ENCODE measurements at regions not wholly inside any gene's neighbourhood (a gene's known extent, or its start where the extent isn't known, plus 50 kb on each side); places are given as distances from the start of the nearest gene placed in this dataset.

DNA sequence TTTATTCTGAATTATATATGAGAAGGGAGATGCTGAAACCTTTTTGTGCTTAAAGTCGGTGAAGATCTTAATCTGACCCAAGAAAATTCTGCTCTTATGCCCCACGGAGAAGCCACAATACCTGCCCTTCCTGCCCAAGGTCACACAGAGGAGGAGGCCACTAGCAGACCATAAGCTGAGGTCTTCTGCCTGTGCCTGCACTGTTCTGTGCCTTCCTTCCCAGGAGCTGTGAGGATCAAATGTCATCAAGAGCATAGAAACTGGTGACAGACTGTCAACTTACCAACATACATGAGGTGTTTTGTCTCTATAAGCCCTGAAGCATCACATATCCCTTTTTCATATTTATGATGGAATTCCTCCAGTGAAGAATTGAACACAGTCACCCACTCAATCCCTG is 233.3 kb downstream of the C1D start (continued):
- TF ChIP-seq, protein P1, sequence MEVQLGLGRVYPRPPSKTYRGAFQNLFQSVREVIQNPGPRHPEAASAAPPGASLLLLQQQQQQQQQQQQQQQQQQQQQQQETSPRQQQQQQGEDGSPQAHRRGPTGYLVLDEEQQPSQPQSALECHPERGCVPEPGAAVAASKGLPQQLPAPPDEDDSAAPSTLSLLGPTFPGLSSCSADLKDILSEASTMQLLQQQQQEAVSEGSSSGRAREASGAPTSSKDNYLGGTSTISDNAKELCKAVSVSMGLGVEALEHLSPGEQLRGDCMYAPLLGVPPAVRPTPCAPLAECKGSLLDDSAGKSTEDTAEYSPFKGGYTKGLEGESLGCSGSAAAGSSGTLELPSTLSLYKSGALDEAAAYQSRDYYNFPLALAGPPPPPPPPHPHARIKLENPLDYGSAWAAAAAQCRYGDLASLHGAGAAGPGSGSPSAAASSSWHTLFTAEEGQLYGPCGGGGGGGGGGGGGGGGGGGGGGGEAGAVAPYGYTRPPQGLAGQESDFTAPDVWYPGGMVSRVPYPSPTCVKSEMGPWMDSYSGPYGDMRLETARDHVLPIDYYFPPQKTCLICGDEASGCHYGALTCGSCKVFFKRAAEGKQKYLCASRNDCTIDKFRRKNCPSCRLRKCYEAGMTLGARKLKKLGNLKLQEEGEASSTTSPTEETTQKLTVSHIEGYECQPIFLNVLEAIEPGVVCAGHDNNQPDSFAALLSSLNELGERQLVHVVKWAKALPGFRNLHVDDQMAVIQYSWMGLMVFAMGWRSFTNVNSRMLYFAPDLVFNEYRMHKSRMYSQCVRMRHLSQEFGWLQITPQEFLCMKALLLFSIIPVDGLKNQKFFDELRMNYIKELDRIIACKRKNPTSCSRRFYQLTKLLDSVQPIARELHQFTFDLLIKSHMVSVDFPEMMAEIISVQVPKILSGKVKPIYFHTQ (CRISPR knock-in tag; IDR thresholded peaks at IDR 0.05) = no peak

DNA sequence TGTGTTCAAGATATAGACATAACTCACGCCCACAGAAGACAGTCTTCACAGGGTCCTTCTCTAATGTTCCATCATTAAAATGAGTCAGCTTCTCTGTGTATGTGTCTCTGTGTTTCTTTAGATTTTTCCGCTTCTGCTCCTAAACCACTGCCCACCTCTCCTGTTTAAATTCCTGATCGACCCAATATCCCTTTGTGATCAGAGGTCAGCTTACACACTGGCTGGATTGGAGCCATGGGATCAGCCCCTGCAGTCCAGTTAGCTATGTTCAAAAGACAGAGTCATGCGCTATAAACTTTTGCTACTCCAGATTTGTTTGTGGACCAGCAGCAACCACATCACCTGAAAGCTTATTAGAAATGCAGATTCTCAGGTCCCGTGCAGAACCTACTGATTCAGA is 229.2 kb downstream of the C1D start:
- no peaks in the 10 kb centered on the region for H3K4me1 Mint-ChIP-seq
- CTCF ChIA-PET = interaction anchor here (1.1 to 1.3 kb wide), 2 partner anchors 12 to 139 kb away, joined by 3 to 4 read pairs; no protein-coding TSS in a partner anchor
- TF ChIP-seq, protein P2, sequence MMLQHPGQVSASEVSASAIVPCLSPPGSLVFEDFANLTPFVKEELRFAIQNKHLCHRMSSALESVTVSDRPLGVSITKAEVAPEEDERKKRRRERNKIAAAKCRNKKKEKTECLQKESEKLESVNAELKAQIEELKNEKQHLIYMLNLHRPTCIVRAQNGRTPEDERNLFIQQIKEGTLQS (CRISPR knock-in tag; conservative IDR thresholded peaks at IDR 0.05) = no peak
- TF ChIP-seq ZNF416 (CRISPR knock-in tag; IDR thresholded peaks at IDR 0.05) (no peak), SOX15 (CRISPR knock-in tag; IDR thresholded peaks at IDR 0.05) (no peak), MYBL2 (CRISPR knock-in tag; IDR thresholded peaks at IDR 0.05) (no peak), ZNF219 (CRISPR knock-in tag; IDR thresholded peaks at IDR 0.05; ENCODE audit: borderline replicate concordance) (no peak), PRRX2 (CRISPR knock-in tag; IDR thresholded peaks at IDR 0.05) (no peak), NR1H2 (CRISPR knock-in tag; IDR thresholded peaks at IDR 0.05) (no peak), ATF1 (CRISPR knock-in tag; IDR thresholded peaks at IDR 0.05) (no peak), CREM (CRISPR knock-in tag; IDR thresholded peaks at IDR 0.05) (no peak), MXD4 (CRISPR knock-in tag; IDR thresholded peaks at IDR 0.05; ENCODE audit: borderline replicate concordance) (no peak), ZNF396 (CRISPR knock-in tag; IDR thresholded peaks at IDR 0.05; ENCODE audit: borderline replicate concordance) (no peak), ELF4 (CRISPR knock-in tag; IDR thresholded peaks at IDR 0.05; ENCODE audit: low read depth) (no peak), JUN (CRISPR knock-in tag; IDR thresholded peaks at IDR 0.05) (no peak), RELA (CRISPR knock-in tag; IDR thresholded peaks at IDR 0.05; ENCODE audit: borderline replicate concordance) (no peak), TP53 (CRISPR knock-in tag; IDR thresholded peaks at IDR 0.05) (no peak)
- TF ChIP-seq, protein P3, sequence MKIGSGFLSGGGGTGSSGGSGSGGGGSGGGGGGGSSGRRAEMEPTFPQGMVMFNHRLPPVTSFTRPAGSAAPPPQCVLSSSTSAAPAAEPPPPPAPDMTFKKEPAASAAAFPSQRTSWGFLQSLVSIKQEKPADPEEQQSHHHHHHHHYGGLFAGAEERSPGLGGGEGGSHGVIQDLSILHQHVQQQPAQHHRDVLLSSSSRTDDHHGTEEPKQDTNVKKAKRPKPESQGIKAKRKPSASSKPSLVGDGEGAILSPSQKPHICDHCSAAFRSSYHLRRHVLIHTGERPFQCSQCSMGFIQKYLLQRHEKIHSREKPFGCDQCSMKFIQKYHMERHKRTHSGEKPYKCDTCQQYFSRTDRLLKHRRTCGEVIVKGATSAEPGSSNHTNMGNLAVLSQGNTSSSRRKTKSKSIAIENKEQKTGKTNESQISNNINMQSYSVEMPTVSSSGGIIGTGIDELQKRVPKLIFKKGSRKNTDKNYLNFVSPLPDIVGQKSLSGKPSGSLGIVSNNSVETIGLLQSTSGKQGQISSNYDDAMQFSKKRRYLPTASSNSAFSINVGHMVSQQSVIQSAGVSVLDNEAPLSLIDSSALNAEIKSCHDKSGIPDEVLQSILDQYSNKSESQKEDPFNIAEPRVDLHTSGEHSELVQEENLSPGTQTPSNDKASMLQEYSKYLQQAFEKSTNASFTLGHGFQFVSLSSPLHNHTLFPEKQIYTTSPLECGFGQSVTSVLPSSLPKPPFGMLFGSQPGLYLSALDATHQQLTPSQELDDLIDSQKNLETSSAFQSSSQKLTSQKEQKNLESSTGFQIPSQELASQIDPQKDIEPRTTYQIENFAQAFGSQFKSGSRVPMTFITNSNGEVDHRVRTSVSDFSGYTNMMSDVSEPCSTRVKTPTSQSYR (CRISPR knock-in tag; IDR thresholded peaks at IDR 0.05) = no peak
- TF ChIP-seq, protein P4, sequence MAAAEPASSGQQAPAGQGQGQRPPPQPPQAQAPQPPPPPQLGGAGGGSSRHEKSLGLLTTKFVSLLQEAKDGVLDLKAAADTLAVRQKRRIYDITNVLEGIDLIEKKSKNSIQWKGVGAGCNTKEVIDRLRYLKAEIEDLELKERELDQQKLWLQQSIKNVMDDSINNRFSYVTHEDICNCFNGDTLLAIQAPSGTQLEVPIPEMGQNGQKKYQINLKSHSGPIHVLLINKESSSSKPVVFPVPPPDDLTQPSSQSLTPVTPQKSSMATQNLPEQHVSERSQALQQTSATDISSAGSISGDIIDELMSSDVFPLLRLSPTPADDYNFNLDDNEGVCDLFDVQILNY (CRISPR knock-in tag; IDR thresholded peaks at IDR 0.05) = no peak
- ATAC-seq (no peak), DNase-seq (ENCODE audit: low spot score) (no peak)
- H3K36me3 Mint-ChIP-seq = no peaks in the 10 kb centered on the region
- peaks cover 14% of the 10 kb centered on the region for H3K9me3 Mint-ChIP-seq
- no peak overlapping the region for H3K4me3 Mint-ChIP-seq
- POLR2A ChIA-PET = no interaction called here
- H3K27ac Mint-ChIP-seq = no peak overlapping the region
- peaks cover 2% of the 10 kb centered on the region; the same call in 1 of the 2 replicates for H3K27me3 Mint-ChIP-seq (ENCODE audit: low read depth)

DNA sequence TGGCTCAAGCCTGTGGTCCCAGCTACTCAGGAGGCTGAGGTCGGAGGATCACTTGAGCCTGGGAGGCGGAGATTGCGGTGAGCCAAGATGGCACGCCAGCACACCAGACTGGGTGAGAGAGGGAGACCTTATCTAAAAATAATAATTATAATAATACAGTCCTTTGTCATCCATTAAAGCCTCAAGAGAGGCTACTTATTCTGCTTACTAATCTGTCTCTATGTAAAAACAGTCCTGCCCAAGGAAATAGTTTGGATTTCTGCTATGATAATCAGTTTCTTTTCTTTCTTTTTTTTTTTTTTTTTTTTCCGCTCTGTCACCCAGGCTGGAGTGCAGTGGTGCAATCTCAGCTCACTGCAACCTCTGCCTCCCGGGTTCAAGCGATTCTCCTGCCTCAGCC is 228.3 kb downstream of the C1D start:
- Mint-ChIP-seq H3K36me3 (no peaks in the 10 kb centered on the region), H3K4me1 (no peaks in the 10 kb centered on the region), H3K9me3 (peaks cover 7% of the 10 kb centered on the region), H3K4me3 (no peak overlapping the region), H3K27ac (no peak overlapping the region), H3K27me3 (ENCODE audit: low read depth) (peaks cover 2% of the 10 kb centered on the region; the same call in 1 of the 2 replicates)
- POLR2A ChIA-PET = no interaction called here
- no peak for DNase-seq (ENCODE audit: low spot score)
- CTCF ChIA-PET = interaction anchor here (0.6 to 1.3 kb wide), 2 partner anchors 140 to 185 kb away, joined by 3 to 4 read pairs; no protein-coding TSS in a partner anchor
- no peak for ATAC-seq
- no peak for TF ChIP-seq EMX1 (CRISPR knock-in tag; IDR thresholded peaks at IDR 0.05)
- TF ChIP-seq NFATC4 (CRISPR knock-in tag; IDR thresholded peaks at IDR 0.05) = no peak
- TF ChIP-seq ATF1 (CRISPR knock-in tag; IDR thresholded peaks at IDR 0.05) = no peak
- TF ChIP-seq, protein P5, sequence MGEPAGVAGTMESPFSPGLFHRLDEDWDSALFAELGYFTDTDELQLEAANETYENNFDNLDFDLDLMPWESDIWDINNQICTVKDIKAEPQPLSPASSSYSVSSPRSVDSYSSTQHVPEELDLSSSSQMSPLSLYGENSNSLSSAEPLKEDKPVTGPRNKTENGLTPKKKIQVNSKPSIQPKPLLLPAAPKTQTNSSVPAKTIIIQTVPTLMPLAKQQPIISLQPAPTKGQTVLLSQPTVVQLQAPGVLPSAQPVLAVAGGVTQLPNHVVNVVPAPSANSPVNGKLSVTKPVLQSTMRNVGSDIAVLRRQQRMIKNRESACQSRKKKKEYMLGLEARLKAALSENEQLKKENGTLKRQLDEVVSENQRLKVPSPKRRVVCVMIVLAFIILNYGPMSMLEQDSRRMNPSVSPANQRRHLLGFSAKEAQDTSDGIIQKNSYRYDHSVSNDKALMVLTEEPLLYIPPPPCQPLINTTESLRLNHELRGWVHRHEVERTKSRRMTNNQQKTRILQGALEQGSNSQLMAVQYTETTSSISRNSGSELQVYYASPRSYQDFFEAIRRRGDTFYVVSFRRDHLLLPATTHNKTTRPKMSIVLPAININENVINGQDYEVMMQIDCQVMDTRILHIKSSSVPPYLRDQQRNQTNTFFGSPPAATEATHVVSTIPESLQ (CRISPR knock-in tag; IDR thresholded peaks at IDR 0.05) = no peak
- TF ChIP-seq JUN (CRISPR knock-in tag; IDR thresholded peaks at IDR 0.05) = no peak
- TF ChIP-seq SP1 (CRISPR knock-in tag; conservative IDR thresholded peaks at IDR 0.05) = no peak
- no peak for TF ChIP-seq ZNF121 (CRISPR knock-in tag; IDR thresholded peaks at IDR 0.05)
- TF ChIP-seq CBFB (CRISPR knock-in tag; IDR thresholded peaks at IDR 0.05; ENCODE audit: low read depth) = no peak
